ENCODE measurements at regions not wholly inside any gene's neighbourhood (a gene's known extent, or its start where the extent isn't known, plus 50 kb on each side); places are given as distances from the start of the nearest gene placed in this dataset.

- Histone ChIP-seq H3K36me3 (ENCODE audit: insufficient read depth, low read length) (no peaks in the 10 kb centered on the region), H3K27me3 (ENCODE audit: insufficient read depth, low read length) (no peaks in the 10 kb centered on the region), H3K79me2 (ENCODE audit: control insufficient read depth, insufficient read depth, low read length, unreplicated experiment) (no peaks in the 10 kb centered on the region), H3K4me3 (ENCODE audit: low read depth, low read length) (no peak overlapping the region), H2AFZ (ENCODE audit: low read length, unreplicated experiment) (no peak overlapping the region), H3K27ac (ENCODE audit: low read depth, low read length) (no peak overlapping the region), H3K4me1 (ENCODE audit: control insufficient read depth, insufficient read depth, low read length, unreplicated experiment) (no peaks in the 10 kb centered on the region)
These were observed 1222.4 kb upstream of the AGA start for GRCh38 chr4:178664621-178665020.

- Histone ChIP-seq H3K4me3 (ENCODE audit: low read depth, low read length) (no peak overlapping the region), H3K36me3 (ENCODE audit: insufficient read depth, low read length) (no peaks in the 10 kb centered on the region), H3K4me1 (ENCODE audit: control insufficient read depth, insufficient read depth, low read length, unreplicated experiment) (no peaks in the 10 kb centered on the region), H2AFZ (ENCODE audit: low read length, unreplicated experiment) (no peak overlapping the region), H3K27ac (ENCODE audit: low read depth, low read length) (no peak overlapping the region), H3K79me2 (ENCODE audit: control insufficient read depth, insufficient read depth, low read length, unreplicated experiment) (no peaks in the 10 kb centered on the region), H3K27me3 (ENCODE audit: insufficient read depth, low read length) (no peaks in the 10 kb centered on the region)
These were observed 1223.7 kb upstream of the AGA start for GRCh38 chr4:178665916-178666315.

- H3K4me1 ChIP-seq (ENCODE audit: control insufficient read depth, insufficient read depth, low read length, unreplicated experiment), result no peaks in the 10 kb centered on the region
- H2AFZ ChIP-seq (ENCODE audit: low read length, unreplicated experiment), result no peak overlapping the region
- no peak overlapping the region for H3K4me3 ChIP-seq (ENCODE audit: low read depth, low read length)
- H3K27ac ChIP-seq (ENCODE audit: low read depth, low read length), result no peak overlapping the region
- no peaks in the 10 kb centered on the region for H3K27me3 ChIP-seq (ENCODE audit: insufficient read depth, low read length)
- H3K79me2 ChIP-seq (ENCODE audit: control insufficient read depth, insufficient read depth, low read length, unreplicated experiment), result no peaks in the 10 kb centered on the region
- H3K36me3 ChIP-seq (ENCODE audit: insufficient read depth, low read length), result no peaks in the 10 kb centered on the region
These were observed 1229.5 kb upstream of the AGA start for GRCh38 chr4:178671766-178672165.

- Histone ChIP-seq H3K27ac (ENCODE audit: low read depth, low read length) (no peak overlapping the region), H3K4me1 (ENCODE audit: control insufficient read depth, insufficient read depth, low read length, unreplicated experiment) (no peaks in the 10 kb centered on the region), H2AFZ (ENCODE audit: low read length, unreplicated experiment) (no peak overlapping the region), H3K4me3 (ENCODE audit: low read depth, low read length) (no peak overlapping the region), H3K27me3 (ENCODE audit: insufficient read depth, low read length) (no peaks in the 10 kb centered on the region), H3K36me3 (ENCODE audit: insufficient read depth, low read length) (no peaks in the 10 kb centered on the region), H3K79me2 (ENCODE audit: control insufficient read depth, insufficient read depth, low read length, unreplicated experiment) (no peaks in the 10 kb centered on the region)
These were observed 1230.3 kb upstream of the AGA start for GRCh38 chr4:178672512-178672911.

- no peak overlapping the region for H3K27ac ChIP-seq (ENCODE audit: low read depth, low read length)
- H3K27me3 ChIP-seq (ENCODE audit: insufficient read depth, low read length), result no peaks in the 10 kb centered on the region
- H3K36me3 ChIP-seq (ENCODE audit: insufficient read depth, low read length), result no peaks in the 10 kb centered on the region
- no peak overlapping the region for H2AFZ ChIP-seq (ENCODE audit: low read length, unreplicated experiment)
- H3K79me2 ChIP-seq (ENCODE audit: control insufficient read depth, insufficient read depth, low read length, unreplicated experiment), result no peaks in the 10 kb centered on the region
- H3K4me1 ChIP-seq (ENCODE audit: control insufficient read depth, insufficient read depth, low read length, unreplicated experiment), result no peaks in the 10 kb centered on the region
- no peak overlapping the region for H3K4me3 ChIP-seq (ENCODE audit: low read depth, low read length)
These were observed 1239.6 kb upstream of the AGA start for GRCh38 chr4:178681871-178682270.

GRCh38 chr4:178689926-178690325 lies 1247.7 kb upstream of the AGA start:
- Histone ChIP-seq H3K4me1 (ENCODE audit: control insufficient read depth, insufficient read depth, low read length, unreplicated experiment) (no peaks in the 10 kb centered on the region), H3K4me3 (ENCODE audit: low read depth, low read length) (no peak overlapping the region), H3K36me3 (ENCODE audit: insufficient read depth, low read length) (no peaks in the 10 kb centered on the region), H3K27ac (ENCODE audit: low read depth, low read length) (no peak overlapping the region), H2AFZ (ENCODE audit: low read length, unreplicated experiment) (no peak overlapping the region), H3K27me3 (ENCODE audit: insufficient read depth, low read length) (no peaks in the 10 kb centered on the region), H3K79me2 (ENCODE audit: control insufficient read depth, insufficient read depth, low read length, unreplicated experiment) (no peaks in the 10 kb centered on the region)

GRCh38 chr4:178693816-178694215 lies 1251.6 kb upstream of the AGA start:
- H3K36me3 ChIP-seq (ENCODE audit: insufficient read depth, low read length), result no peaks in the 10 kb centered on the region
- H3K27me3 ChIP-seq (ENCODE audit: insufficient read depth, low read length), result no peaks in the 10 kb centered on the region
- no peak overlapping the region for H2AFZ ChIP-seq (ENCODE audit: low read length, unreplicated experiment)
- no peaks in the 10 kb centered on the region for H3K4me1 ChIP-seq (ENCODE audit: control insufficient read depth, insufficient read depth, low read length, unreplicated experiment)
- H3K79me2 ChIP-seq (ENCODE audit: control insufficient read depth, insufficient read depth, low read length, unreplicated experiment), result no peaks in the 10 kb centered on the region
- no peak overlapping the region for H3K27ac ChIP-seq (ENCODE audit: low read depth, low read length)
- H3K4me3 ChIP-seq (ENCODE audit: low read depth, low read length), result no peak overlapping the region

GRCh38 chr4:178696515-178696914 lies 1254.3 kb upstream of the AGA start:
- H3K79me2 ChIP-seq (ENCODE audit: control insufficient read depth, insufficient read depth, low read length, unreplicated experiment), result no peaks in the 10 kb centered on the region
- H3K4me1 ChIP-seq (ENCODE audit: control insufficient read depth, insufficient read depth, low read length, unreplicated experiment), result no peaks in the 10 kb centered on the region
- no peaks in the 10 kb centered on the region for H3K36me3 ChIP-seq (ENCODE audit: insufficient read depth, low read length)
- H3K4me3 ChIP-seq (ENCODE audit: low read depth, low read length), result no peak overlapping the region
- H3K27me3 ChIP-seq (ENCODE audit: insufficient read depth, low read length), result no peaks in the 10 kb centered on the region
- no peak overlapping the region for H2AFZ ChIP-seq (ENCODE audit: low read length, unreplicated experiment)
- H3K27ac ChIP-seq (ENCODE audit: low read depth, low read length), result no peak overlapping the region

- Histone ChIP-seq H3K4me3 (ENCODE audit: low read depth, low read length) (no peak overlapping the region), H3K4me1 (ENCODE audit: control insufficient read depth, insufficient read depth, low read length, unreplicated experiment) (no peaks in the 10 kb centered on the region), H3K79me2 (ENCODE audit: control insufficient read depth, insufficient read depth, low read length, unreplicated experiment) (no peaks in the 10 kb centered on the region), H3K27ac (ENCODE audit: low read depth, low read length) (no peak overlapping the region), H2AFZ (ENCODE audit: low read length, unreplicated experiment) (no peak overlapping the region), H3K27me3 (ENCODE audit: insufficient read depth, low read length) (no peaks in the 10 kb centered on the region), H3K36me3 (ENCODE audit: insufficient read depth, low read length) (no peaks in the 10 kb centered on the region)
These were observed 1270.2 kb upstream of the AGA start for GRCh38 chr4:178712486-178712885.

GRCh38 chr4:178738026-178738425 lies 1295.8 kb upstream of the AGA start:
- Histone ChIP-seq H3K27me3 (ENCODE audit: insufficient read depth, low read length) (no peaks in the 10 kb centered on the region), H3K4me1 (ENCODE audit: control insufficient read depth, insufficient read depth, low read length, unreplicated experiment) (no peaks in the 10 kb centered on the region), H3K79me2 (ENCODE audit: control insufficient read depth, insufficient read depth, low read length, unreplicated experiment) (no peaks in the 10 kb centered on the region), H3K27ac (ENCODE audit: low read depth, low read length) (no peak overlapping the region), H3K4me3 (ENCODE audit: low read depth, low read length) (no peak overlapping the region), H2AFZ (ENCODE audit: low read length, unreplicated experiment) (no peak overlapping the region), H3K36me3 (ENCODE audit: insufficient read depth, low read length) (no peaks in the 10 kb centered on the region)

- Histone ChIP-seq H3K79me2 (ENCODE audit: control insufficient read depth, insufficient read depth, low read length, unreplicated experiment) (no peaks in the 10 kb centered on the region), H3K27ac (ENCODE audit: low read depth, low read length) (no peak overlapping the region), H2AFZ (ENCODE audit: low read length, unreplicated experiment) (no peak overlapping the region), H3K27me3 (ENCODE audit: insufficient read depth, low read length) (no peaks in the 10 kb centered on the region), H3K4me3 (ENCODE audit: low read depth, low read length) (no peak overlapping the region), H3K4me1 (ENCODE audit: control insufficient read depth, insufficient read depth, low read length, unreplicated experiment) (no peaks in the 10 kb centered on the region), H3K36me3 (ENCODE audit: insufficient read depth, low read length) (no peaks in the 10 kb centered on the region)
These were observed 1303.0 kb upstream of the AGA start for GRCh38 chr4:178745203-178745602.
